Uterus (tissue), 2 donors: ENCODE measurements at regions not wholly inside any gene's neighbourhood (a gene's known extent, or its start where the extent isn't known, plus 50 kb on each side); places are given as distances from the start of the nearest gene placed in this dataset.

Source experiments
- POLR2A ChIP-seq, 2 donors: fragments of 450-650 bp; IDR thresholded peaks; one replicate each; pipeline ENCODE4 v1.6.1; 2016; ENCODE audit warnings: antibody characterized with exemption in 2 of 2, mild to moderate bottlenecking in 1 of 2, moderate library complexity in 1 of 2
- TF ChIP-seq, protein P1 (sequence below), 4 experiments: fragments of 200-600 bp in 2 of 4; fragments of 450-650 bp in 2 of 4; sonication (generic) in 2 of 4; IDR thresholded peaks; one replicate each; pipeline ENCODE4 v1.5.1; 2016 to 2019; ENCODE audit warnings: antibody characterized with exemption in 4 of 4, mild to moderate bottlenecking in 2 of 4, moderate library complexity in 1 of 4

DNA sequence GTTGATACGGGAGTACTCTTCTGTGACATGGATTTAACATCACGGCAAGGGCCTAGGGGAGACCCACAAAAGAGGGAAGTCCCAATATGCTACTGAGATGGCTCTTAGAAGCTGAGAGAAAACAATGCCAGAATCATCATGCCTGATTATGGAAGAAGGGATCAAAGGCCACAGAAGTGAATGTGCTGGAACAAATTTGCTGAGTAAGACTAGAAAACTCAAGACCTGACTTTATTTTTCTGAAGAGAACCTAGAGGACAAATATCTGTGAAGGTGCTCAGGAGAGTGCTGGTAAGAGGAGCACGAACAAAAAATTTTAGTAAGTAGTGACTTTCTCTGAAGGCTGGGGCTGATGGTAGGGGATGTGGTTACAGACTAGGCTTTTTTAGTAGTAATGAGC, 277.0 kb downstream of the ZEB1 start:
- TF ChIP-seq, protein P1, sequence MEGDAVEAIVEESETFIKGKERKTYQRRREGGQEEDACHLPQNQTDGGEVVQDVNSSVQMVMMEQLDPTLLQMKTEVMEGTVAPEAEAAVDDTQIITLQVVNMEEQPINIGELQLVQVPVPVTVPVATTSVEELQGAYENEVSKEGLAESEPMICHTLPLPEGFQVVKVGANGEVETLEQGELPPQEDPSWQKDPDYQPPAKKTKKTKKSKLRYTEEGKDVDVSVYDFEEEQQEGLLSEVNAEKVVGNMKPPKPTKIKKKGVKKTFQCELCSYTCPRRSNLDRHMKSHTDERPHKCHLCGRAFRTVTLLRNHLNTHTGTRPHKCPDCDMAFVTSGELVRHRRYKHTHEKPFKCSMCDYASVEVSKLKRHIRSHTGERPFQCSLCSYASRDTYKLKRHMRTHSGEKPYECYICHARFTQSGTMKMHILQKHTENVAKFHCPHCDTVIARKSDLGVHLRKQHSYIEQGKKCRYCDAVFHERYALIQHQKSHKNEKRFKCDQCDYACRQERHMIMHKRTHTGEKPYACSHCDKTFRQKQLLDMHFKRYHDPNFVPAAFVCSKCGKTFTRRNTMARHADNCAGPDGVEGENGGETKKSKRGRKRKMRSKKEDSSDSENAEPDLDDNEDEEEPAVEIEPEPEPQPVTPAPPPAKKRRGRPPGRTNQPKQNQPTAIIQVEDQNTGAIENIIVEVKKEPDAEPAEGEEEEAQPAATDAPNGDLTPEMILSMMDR (IDR thresholded peaks at IDR 0.05): no peak
- no peak for TF ChIP-seq POLR2A (IDR thresholded peaks at IDR 0.05)
